Pons (tissue), 1 donor: ENCODE measurements at regions not wholly inside any gene's neighbourhood (a gene's known extent, or its start where the extent isn't known, plus 50 kb on each side); places are given as distances from the start of the nearest gene placed in this dataset.

Experiments
- DNase-seq: peaks from one replicate; pipeline ENCODE4 v3.0.0-alpha.2; 2016; ENCODE audit warnings: low spot score

GRCh38 chr9:82584349-82584863 is 478.5 kb downstream of the RASEF start:
- peak; percentile 22 for DNase-seq

GRCh38 chr9:82586918-82587356 is 476.0 kb downstream of the RASEF start:
- no peak for DNase-seq

GRCh38 chr9:82588301-82589180 is 474.4 kb downstream of the RASEF start:
- no peak for DNase-seq

GRCh38 chr9:82590845-82591244 is 472.1 kb downstream of the RASEF start:
- no peak for DNase-seq

GRCh38 chr9:82593501-82593900 is 469.4 kb downstream of the RASEF start:
- DNase-seq = no peak

GRCh38 chr9:82597241-82598203 is 465.4 kb downstream of the RASEF start:
- DNase-seq = no peak

- DNase-seq = no peak
Measured at GRCh38 chr9:82598241-82599039, 464.5 kb downstream of the RASEF start.

GRCh38 chr9:82599336-82599949 is 463.5 kb downstream of the RASEF start:
- DNase-seq = no peak

- DNase-seq = no peak
Measured at GRCh38 chr9:82600536-82601292, 462.2 kb downstream of the RASEF start.

- DNase-seq = no peak
Measured at GRCh38 chr9:82601293-82601771, 461.6 kb downstream of the RASEF start.

- peak; percentile 10 for DNase-seq
Measured at GRCh38 chr9:82604947-82605656, 457.8 kb downstream of the RASEF start.

GRCh38 chr9:82605657-82606031 is 457.3 kb downstream of the RASEF start:
- DNase-seq = no peak

- DNase-seq = no peak
Measured at GRCh38 chr9:82606071-82606470, 456.9 kb downstream of the RASEF start.

- DNase-seq = peak; percentile 38
Measured at GRCh38 chr9:82606492-82607382, 456.2 kb downstream of the RASEF start.

GRCh38 chr9:82608487-82608886 is 454.5 kb downstream of the RASEF start:
- DNase-seq = no peak

- no peak for DNase-seq
Measured at GRCh38 chr9:82612942-82613341, 450.0 kb downstream of the RASEF start.

- no peak for DNase-seq
Measured at GRCh38 chr9:82613498-82613897, 449.4 kb downstream of the RASEF start.

- no peak for DNase-seq
Measured at GRCh38 chr9:82616545-82616944, 446.4 kb downstream of the RASEF start.

- no peak for DNase-seq
Measured at GRCh38 chr9:82621447-82621846, 441.5 kb downstream of the RASEF start.
